ENCODE measurements at regions not wholly inside any gene's neighbourhood (a gene's known extent, or its start where the extent isn't known, plus 50 kb on each side); places are given as distances from the start of the nearest gene placed in this dataset.

DNA sequence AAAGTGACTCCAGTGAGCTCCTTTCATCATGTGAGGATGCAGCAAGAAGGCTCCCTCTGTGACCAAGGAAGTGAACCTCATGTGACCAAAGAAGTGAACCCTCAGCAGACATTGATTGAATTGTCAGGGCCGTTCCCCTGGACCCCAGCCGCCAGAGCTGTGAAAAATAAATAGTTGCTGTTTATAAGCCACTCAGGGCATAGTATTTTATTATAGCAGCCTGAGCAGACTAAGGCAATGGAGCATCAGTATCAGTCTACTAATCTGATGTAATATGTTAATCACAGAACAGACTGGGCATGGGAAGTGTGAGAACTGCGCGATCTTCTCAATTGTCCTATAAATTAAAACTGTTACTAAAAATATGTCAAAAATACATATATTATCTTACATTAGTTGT is 384.5 kb upstream of the PRKCQ start (continued):
- TF ChIP-seq, protein P1, sequence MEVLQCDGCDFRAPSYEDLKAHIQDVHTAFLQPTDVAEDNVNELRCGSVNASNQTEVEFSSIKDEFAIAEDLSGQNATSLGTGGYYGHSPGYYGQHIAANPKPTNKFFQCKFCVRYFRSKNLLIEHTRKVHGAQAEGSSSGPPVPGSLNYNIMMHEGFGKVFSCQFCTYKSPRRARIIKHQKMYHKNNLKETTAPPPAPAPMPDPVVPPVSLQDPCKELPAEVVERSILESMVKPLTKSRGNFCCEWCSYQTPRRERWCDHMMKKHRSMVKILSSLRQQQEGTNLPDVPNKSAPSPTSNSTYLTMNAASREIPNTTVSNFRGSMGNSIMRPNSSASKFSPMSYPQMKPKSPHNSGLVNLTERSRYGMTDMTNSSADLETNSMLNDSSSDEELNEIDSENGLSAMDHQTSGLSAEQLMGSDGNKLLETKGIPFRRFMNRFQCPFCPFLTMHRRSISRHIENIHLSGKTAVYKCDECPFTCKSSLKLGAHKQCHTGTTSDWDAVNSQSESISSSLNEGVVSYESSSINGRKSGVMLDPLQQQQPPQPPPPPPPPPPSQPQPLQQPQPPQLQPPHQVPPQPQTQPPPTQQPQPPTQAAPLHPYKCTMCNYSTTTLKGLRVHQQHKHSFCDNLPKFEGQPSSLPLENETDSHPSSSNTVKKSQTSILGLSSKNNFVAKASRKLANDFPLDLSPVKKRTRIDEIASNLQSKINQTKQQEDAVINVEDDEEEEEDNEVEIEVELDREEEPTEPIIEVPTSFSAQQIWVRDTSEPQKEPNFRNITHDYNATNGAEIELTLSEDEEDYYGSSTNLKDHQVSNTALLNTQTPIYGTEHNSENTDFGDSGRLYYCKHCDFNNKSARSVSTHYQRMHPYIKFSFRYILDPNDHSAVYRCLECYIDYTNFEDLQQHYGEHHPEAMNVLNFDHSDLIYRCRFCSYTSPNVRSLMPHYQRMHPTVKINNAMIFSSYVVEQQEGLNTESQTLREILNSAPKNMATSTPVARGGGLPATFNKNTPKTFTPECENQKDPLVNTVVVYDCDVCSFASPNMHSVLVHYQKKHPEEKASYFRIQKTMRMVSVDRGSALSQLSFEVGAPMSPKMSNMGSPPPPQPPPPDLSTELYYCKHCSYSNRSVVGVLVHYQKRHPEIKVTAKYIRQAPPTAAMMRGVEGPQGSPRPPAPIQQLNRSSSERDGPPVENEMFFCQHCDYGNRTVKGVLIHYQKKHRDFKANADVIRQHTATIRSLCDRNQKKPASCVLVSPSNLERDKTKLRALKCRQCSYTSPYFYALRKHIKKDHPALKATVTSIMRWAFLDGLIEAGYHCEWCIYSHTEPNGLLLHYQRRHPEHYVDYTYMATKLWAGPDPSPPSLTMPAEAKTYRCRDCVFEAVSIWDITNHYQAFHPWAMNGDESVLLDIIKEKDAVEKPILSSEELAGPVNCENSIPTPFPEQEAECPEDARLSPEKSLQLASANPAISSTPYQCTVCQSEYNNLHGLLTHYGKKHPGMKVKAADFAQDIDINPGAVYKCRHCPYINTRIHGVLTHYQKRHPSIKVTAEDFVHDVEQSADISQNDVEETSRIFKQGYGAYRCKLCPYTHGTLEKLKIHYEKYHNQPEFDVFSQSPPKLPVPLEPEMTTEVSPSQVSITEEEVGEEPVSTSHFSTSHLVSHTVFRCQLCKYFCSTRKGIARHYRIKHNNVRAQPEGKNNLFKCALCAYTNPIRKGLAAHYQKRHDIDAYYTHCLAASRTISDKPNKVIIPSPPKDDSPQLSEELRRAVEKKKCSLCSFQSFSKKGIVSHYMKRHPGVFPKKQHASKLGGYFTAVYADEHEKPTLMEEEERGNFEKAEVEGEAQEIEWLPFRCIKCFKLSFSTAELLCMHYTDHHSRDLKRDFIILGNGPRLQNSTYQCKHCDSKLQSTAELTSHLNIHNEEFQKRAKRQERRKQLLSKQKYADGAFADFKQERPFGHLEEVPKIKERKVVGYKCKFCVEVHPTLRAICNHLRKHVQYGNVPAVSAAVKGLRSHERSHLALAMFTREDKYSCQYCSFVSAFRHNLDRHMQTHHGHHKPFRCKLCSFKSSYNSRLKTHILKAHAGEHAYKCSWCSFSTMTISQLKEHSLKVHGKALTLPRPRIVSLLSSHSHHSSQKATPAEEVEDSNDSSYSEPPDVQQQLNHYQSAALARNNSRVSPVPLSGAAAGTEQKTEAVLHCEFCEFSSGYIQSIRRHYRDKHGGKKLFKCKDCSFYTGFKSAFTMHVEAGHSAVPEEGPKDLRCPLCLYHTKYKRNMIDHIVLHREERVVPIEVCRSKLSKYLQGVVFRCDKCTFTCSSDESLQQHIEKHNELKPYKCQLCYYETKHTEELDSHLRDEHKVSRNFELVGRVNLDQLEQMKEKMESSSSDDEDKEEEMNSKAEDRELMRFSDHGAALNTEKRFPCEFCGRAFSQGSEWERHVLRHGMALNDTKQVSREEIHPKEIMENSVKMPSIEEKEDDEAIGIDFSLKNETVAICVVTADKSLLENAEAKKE (CRISPR knock-in tag; IDR thresholded peaks at IDR 0.05) = no peak
- TF ChIP-seq CREB1 (CRISPR knock-in tag; IDR thresholded peaks at IDR 0.05; ENCODE audit: low read depth) (no peak), JUNB (IDR thresholded peaks at IDR 0.05; ENCODE audit: unreplicated experiment) (no peak), EZH2phosphoT487 (IDR thresholded peaks at IDR 0.05; ENCODE audit: unreplicated experiment) (no peak)
- TF ChIP-seq, protein P2, sequence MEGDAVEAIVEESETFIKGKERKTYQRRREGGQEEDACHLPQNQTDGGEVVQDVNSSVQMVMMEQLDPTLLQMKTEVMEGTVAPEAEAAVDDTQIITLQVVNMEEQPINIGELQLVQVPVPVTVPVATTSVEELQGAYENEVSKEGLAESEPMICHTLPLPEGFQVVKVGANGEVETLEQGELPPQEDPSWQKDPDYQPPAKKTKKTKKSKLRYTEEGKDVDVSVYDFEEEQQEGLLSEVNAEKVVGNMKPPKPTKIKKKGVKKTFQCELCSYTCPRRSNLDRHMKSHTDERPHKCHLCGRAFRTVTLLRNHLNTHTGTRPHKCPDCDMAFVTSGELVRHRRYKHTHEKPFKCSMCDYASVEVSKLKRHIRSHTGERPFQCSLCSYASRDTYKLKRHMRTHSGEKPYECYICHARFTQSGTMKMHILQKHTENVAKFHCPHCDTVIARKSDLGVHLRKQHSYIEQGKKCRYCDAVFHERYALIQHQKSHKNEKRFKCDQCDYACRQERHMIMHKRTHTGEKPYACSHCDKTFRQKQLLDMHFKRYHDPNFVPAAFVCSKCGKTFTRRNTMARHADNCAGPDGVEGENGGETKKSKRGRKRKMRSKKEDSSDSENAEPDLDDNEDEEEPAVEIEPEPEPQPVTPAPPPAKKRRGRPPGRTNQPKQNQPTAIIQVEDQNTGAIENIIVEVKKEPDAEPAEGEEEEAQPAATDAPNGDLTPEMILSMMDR (conservative IDR thresholded peaks at IDR 0.05; ENCODE audit: low read depth in 2 of 2) = no peak

DNA sequence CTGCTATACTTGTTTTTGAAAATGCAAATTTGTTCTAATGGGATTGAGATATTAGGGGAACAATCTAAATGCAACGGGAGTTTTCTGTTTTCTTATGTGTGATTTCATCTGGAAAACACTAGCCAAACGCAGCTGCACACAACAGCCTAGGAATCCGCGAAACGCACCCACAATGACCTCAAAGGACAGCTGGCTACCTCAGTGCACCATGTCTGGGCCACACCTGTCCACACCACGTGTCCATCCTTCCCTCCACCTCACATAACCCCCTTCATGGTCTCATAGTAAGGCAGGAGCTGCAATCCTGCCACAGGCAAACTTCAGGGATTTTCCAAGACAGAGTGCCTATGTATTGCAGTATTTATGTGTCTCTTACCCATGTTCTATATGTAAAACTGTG is 382.5 kb upstream of the PRKCQ start:
- DNase-seq (ENCODE audit: low spot score) = no peak
- Mint-ChIP-seq H3K27me3 (ENCODE audit: insufficient read depth, low read depth, poor library complexity) (peaks cover 4% of the 10 kb centered on the region), H3K27ac (no peak overlapping the region), H3K4me1 (peaks cover 3% of the 10 kb centered on the region; the same call in 1 of the 3 replicates), H3K9me3 (no peaks in the 10 kb centered on the region; the same call in 2 of the 3 replicates), H3K4me3 (no peak overlapping the region), H3K36me3 (ENCODE audit: low read depth) (no peaks in the 10 kb centered on the region)
- Histone ChIP-seq H3K27ac (ENCODE audit: low read depth) (no peak overlapping the region), H3K4me2 (no peak overlapping the region), H3K27me3 (ENCODE audit: insufficient read depth) (no peaks in the 10 kb centered on the region), H3K4me3 (no peak overlapping the region), H3K4me1 (ENCODE audit: insufficient read depth) (no peaks in the 10 kb centered on the region), H3K9me2 (ENCODE audit: insufficient read depth) (0 out of 2 replicates have a peak, but pooled peaks cover 10% of the 10 kb centered on the region), H2AFZ (no peak overlapping the region), H3F3A (replicated peaks; ENCODE audit: low read depth) (no peaks in the 10 kb centered on the region), H3K79me2 (replicated peaks; ENCODE audit: insufficient read depth) (no peaks in the 10 kb centered on the region), H3K36me3 (ENCODE audit: insufficient read depth) (no peaks in the 10 kb centered on the region), H4K20me1 (replicated peaks; ENCODE audit: insufficient read depth) (no peaks in the 10 kb centered on the region)
- no peak for ATAC-seq
- TF ChIP-seq, protein P2 (conservative IDR thresholded peaks at IDR 0.05; ENCODE audit: low read depth in 2 of 2) = no peak
- TF ChIP-seq ZNF331 (CRISPR knock-in tag; IDR thresholded peaks at IDR 0.05; ENCODE audit: low read depth) (no peak), NANOG (IDR thresholded peaks at IDR 0.05; ENCODE audit: borderline replicate concordance) (no peak), EZH2phosphoT487 (IDR thresholded peaks at IDR 0.05; ENCODE audit: unreplicated experiment) (no peak), JUNB (IDR thresholded peaks at IDR 0.05; ENCODE audit: unreplicated experiment) (no peak)
- TF ChIP-seq, protein P3, sequence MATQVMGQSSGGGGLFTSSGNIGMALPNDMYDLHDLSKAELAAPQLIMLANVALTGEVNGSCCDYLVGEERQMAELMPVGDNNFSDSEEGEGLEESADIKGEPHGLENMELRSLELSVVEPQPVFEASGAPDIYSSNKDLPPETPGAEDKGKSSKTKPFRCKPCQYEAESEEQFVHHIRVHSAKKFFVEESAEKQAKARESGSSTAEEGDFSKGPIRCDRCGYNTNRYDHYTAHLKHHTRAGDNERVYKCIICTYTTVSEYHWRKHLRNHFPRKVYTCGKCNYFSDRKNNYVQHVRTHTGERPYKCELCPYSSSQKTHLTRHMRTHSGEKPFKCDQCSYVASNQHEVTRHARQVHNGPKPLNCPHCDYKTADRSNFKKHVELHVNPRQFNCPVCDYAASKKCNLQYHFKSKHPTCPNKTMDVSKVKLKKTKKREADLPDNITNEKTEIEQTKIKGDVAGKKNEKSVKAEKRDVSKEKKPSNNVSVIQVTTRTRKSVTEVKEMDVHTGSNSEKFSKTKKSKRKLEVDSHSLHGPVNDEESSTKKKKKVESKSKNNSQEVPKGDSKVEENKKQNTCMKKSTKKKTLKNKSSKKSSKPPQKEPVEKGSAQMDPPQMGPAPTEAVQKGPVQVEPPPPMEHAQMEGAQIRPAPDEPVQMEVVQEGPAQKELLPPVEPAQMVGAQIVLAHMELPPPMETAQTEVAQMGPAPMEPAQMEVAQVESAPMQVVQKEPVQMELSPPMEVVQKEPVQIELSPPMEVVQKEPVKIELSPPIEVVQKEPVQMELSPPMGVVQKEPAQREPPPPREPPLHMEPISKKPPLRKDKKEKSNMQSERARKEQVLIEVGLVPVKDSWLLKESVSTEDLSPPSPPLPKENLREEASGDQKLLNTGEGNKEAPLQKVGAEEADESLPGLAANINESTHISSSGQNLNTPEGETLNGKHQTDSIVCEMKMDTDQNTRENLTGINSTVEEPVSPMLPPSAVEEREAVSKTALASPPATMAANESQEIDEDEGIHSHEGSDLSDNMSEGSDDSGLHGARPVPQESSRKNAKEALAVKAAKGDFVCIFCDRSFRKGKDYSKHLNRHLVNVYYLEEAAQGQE (IDR thresholded peaks at IDR 0.05; ENCODE audit: unreplicated experiment) = no peak
